H1 (cell line): ENCODE measurements at regions not wholly inside any gene's neighbourhood (a gene's known extent, or its start where the extent isn't known, plus 50 kb on each side); places are given as distances from the start of the nearest gene placed in this dataset.

ENCODE experiments used
- CTCF ChIP-seq, 3 experiments: IDR thresholded peaks; 1 replicate in 2 of 3; 2 replicates in 1 of 3; pipeline versions ENCODE4 v1.5.1 to v1.6.1; 2011; ENCODE audit warnings: low read length in 3 of 3, mild to moderate bottlenecking in 3 of 3, inconsistent platforms in 2 of 3, low read depth in 1 of 3, moderate library complexity in 1 of 3; ENCODE audit not compliant: insufficient read depth in 1 of 3; ENCODE audit errors: control extremely low read depth in 1 of 3
- EZH2 ChIP-seq: fragments of 200-600 bp; sonication (generic); IDR thresholded peaks from 2 replicates; pipeline ENCODE4 v1.7.1; 2012; ENCODE audit warnings: low read depth, mild to moderate bottlenecking, moderate library complexity, low read length, inconsistent platforms; ENCODE audit not compliant: severe bottlenecking
- SRF ChIP-seq: IDR thresholded peaks from 2 replicates; pipeline ENCODE4 v1.6.1; 2011; ENCODE audit warnings: mild to moderate bottlenecking, low read depth, low read length, moderate library complexity

GRCh38 chr3:175868626-175869025 is 1009.5 kb downstream of the NAALADL2 start:
- TF ChIP-seq CTCF (IDR thresholded peaks at IDR 0.05; ENCODE audit: control extremely low read depth in 1 of 3, insufficient read depth in 1 of 3, low read depth in 1 of 3, low read length in 3 of 3) (no peak), EZH2 (no peak), SRF (no peak)
